GM12892 (cell line): ENCODE measurements at regions not wholly inside any gene's neighbourhood (a gene's known extent, or its start where the extent isn't known, plus 50 kb on each side); places are given as distances from the start of the nearest gene placed in this dataset.

Experiments
- POLR2A ChIP-seq: IDR thresholded peaks from 2 replicates; pipeline ENCODE4 v1.6.1; 2011; ENCODE audit warnings: low read depth, low read length, control low read depth
- POLR2AphosphoS5 ChIP-seq: IDR thresholded peaks from 2 replicates; pipeline ENCODE4 v1.6.1; 2011; ENCODE audit warnings: low read depth, low read length, control low read depth
- TAF1 ChIP-seq: IDR thresholded peaks from 2 replicates; pipeline ENCODE4 v1.6.1; 2011; ENCODE audit warnings: low read depth, mild to moderate bottlenecking, control low read depth, low read length, borderline replicate concordance

- TF ChIP-seq POLR2A (no peak), POLR2AphosphoS5 (no peak), TAF1 (no peak)
Observed at GRCh38 chr2:150571121-150571520, 83.7 kb upstream of the RND3 start.
